GM12878 (cell line): ENCODE measurements at regions not wholly inside any gene's neighbourhood (a gene's known extent, or its start where the extent isn't known, plus 50 kb on each side); places are given as distances from the start of the nearest gene placed in this dataset.

Experiments
- CEBPB ChIP-seq, 2 experiments: fragments of 150-350 bp in 1 of 2; IDR thresholded peaks; 2 replicates each; pipeline ENCODE4 v1.6.1; 2012 to 2014; ENCODE audit warnings: low read depth in 2 of 2, low read length in 2 of 2, borderline replicate concordance in 1 of 2, inconsistent platforms in 1 of 2
- JUNB ChIP-seq: IDR thresholded peaks from 2 replicates; pipeline ENCODE4 v1.6.1; 2016; ENCODE audit warnings: antibody characterized with exemption, mild to moderate bottlenecking
- NRF1 ChIP-seq: conservative IDR thresholded peaks from 2 replicates; pipeline ENCODE4 v1.6.1; 2011; ENCODE audit warnings: mild to moderate bottlenecking, low read depth, low read length, improper control_type of control experiment
- REST ChIP-seq: IDR thresholded peaks from 2 replicates; pipeline ENCODE4 v1.6.1; 2012; ENCODE audit warnings: mild to moderate bottlenecking, low read depth, low read length
- TF ChIP-seq, protein P1 (sequence below), 3 experiments: IDR thresholded peaks in 2 of 3; conservative IDR thresholded peaks in 1 of 3; 2 replicates each; pipeline ENCODE4 v1.5.1; 2011; ENCODE audit warnings: low read depth in 3 of 3, low read length in 3 of 3, mild to moderate bottlenecking in 3 of 3, control low read depth in 2 of 3, moderate library complexity in 2 of 3, inconsistent platforms in 1 of 3, mixed read lengths in 1 of 3; ENCODE audit not compliant: control insufficient read depth in 2 of 3, insufficient read depth in 1 of 3; ENCODE audit errors: extremely low read depth in 1 of 3
- TF ChIP-seq, protein P2 (sequence below): fragments of 450-650 bp; formaldehyde crosslinking; IDR thresholded peaks from 2 replicates; pipeline ENCODE4 v1.4.0; 2020; ENCODE audit warnings: mild to moderate bottlenecking, moderate library complexity

GRCh38 chr4:64698171-64698570, 288.9 kb upstream of the TECRL start:
- TF ChIP-seq, protein P1, sequence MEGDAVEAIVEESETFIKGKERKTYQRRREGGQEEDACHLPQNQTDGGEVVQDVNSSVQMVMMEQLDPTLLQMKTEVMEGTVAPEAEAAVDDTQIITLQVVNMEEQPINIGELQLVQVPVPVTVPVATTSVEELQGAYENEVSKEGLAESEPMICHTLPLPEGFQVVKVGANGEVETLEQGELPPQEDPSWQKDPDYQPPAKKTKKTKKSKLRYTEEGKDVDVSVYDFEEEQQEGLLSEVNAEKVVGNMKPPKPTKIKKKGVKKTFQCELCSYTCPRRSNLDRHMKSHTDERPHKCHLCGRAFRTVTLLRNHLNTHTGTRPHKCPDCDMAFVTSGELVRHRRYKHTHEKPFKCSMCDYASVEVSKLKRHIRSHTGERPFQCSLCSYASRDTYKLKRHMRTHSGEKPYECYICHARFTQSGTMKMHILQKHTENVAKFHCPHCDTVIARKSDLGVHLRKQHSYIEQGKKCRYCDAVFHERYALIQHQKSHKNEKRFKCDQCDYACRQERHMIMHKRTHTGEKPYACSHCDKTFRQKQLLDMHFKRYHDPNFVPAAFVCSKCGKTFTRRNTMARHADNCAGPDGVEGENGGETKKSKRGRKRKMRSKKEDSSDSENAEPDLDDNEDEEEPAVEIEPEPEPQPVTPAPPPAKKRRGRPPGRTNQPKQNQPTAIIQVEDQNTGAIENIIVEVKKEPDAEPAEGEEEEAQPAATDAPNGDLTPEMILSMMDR (IDR thresholded peaks at IDR 0.05 in 2 of 3, conservative IDR thresholded peaks at IDR 0.05 in 1 of 3; ENCODE audit: control insufficient read depth in 2 of 3, extremely low read depth in 1 of 3, insufficient read depth in 1 of 3, low read depth in 3 of 3, low read length in 3 of 3): no peak
- TF ChIP-seq NRF1 (no peak), REST (no peak), CEBPB (IDR thresholded peaks at IDR 0.05; ENCODE audit: borderline replicate concordance in 1 of 2, low read depth in 2 of 2, low read length in 2 of 2) (no peak), JUNB (no peak)
- TF ChIP-seq, protein P2, sequence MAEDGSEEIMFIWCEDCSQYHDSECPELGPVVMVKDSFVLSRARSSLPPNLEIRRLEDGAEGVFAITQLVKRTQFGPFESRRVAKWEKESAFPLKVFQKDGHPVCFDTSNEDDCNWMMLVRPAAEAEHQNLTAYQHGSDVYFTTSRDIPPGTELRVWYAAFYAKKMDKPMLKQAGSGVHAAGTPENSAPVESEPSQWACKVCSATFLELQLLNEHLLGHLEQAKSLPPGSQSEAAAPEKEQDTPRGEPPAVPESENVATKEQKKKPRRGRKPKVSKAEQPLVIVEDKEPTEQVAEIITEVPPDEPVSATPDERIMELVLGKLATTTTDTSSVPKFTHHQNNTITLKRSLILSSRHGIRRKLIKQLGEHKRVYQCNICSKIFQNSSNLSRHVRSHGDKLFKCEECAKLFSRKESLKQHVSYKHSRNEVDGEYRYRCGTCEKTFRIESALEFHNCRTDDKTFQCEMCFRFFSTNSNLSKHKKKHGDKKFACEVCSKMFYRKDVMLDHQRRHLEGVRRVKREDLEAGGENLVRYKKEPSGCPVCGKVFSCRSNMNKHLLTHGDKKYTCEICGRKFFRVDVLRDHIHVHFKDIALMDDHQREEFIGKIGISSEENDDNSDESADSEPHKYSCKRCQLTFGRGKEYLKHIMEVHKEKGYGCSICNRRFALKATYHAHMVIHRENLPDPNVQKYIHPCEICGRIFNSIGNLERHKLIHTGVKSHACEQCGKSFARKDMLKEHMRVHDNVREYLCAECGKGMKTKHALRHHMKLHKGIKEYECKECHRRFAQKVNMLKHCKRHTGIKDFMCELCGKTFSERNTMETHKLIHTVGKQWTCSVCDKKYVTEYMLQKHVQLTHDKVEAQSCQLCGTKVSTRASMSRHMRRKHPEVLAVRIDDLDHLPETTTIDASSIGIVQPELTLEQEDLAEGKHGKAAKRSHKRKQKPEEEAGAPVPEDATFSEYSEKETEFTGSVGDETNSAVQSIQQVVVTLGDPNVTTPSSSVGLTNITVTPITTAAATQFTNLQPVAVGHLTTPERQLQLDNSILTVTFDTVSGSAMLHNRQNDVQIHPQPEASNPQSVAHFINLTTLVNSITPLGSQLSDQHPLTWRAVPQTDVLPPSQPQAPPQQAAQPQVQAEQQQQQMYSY (CRISPR knock-in tag): no peak
